Mammary epithelial cell (primary cell): ENCODE measurements at regions not wholly inside any gene's neighbourhood (a gene's known extent, or its start where the extent isn't known, plus 50 kb on each side); places are given as distances from the start of the nearest gene placed in this dataset.

Source experiments
- CTCF ChIP-seq, 2 donors: IDR thresholded peaks in 1 of 2; conservative IDR thresholded peaks in 1 of 2; 2 replicates each; pipeline ENCODE4 v1.5.1; 2011 to 2012; ENCODE audit warnings: inconsistent platforms in 2 of 2, low read length in 2 of 2, mild to moderate bottlenecking in 2 of 2, control low read depth in 1 of 2, low read depth in 1 of 2; ENCODE audit not compliant: insufficient read depth in 1 of 2; ENCODE audit errors: extremely low read depth in 1 of 2
- EZH2 ChIP-seq: IDR thresholded peaks from 2 replicates; pipeline ENCODE4 v1.6.1; 2012; ENCODE audit warnings: low read length, inconsistent platforms, borderline replicate concordance

DNA sequence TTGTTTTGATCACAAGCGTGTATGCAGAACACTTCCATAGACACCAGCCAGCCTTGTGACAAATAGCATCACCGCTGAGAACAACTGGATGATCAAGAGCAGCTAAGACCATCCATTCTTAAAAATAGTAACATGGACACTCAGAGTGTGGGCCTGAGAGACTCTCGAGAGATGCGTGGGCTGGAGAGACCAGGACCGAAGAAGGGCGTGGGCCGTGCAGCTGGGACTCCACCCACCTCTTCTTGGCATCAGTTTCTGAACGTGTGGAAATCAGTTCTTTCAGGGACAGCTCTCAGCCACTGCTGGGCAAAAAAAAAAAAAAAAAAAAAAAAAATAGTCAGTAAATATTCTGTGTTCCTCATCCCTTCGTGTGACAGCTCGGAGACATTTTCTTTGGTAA is 314.5 kb upstream of the CDH4 start:
- TF ChIP-seq CTCF (conservative IDR thresholded peaks at IDR 0.05 in 1 of 2, IDR thresholded peaks at IDR 0.05 in 1 of 2; ENCODE audit: extremely low read depth in 1 of 2, insufficient read depth in 1 of 2, low read depth in 1 of 2, low read length in 2 of 2): no peak
- no peak for TF ChIP-seq EZH2
